ENCODE measurements at regions not wholly inside any gene's neighbourhood (a gene's known extent, or its start where the extent isn't known, plus 50 kb on each side); places are given as distances from the start of the nearest gene placed in this dataset.

DNA sequence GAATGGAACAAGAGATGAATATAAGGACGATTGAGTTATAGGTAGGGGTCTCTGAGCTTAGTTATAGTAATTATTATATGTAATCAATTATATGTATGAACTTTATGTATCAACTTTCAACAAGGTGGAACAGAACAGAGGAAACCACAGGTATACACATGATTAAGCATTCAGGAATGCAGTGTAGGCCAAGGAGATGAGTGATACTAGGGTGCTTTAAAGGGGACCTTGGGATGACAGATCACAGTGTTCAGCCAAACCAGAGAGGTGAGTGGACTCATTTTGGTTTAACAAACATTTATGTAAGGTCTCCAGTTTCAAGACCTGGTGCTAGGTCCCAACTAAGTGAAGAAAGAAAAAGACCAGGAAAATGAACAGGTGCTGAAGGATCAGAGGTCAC lies 895.5 kb downstream of the ROBO2 start:
- Mint-ChIP-seq H3K9me3 (ENCODE audit: unreplicated experiment) (no peaks in the 10 kb centered on the region), H3K27ac (ENCODE audit: unreplicated experiment) (no peak overlapping the region), H3K4me3 (ENCODE audit: unreplicated experiment) (no peak overlapping the region), H3K36me3 (ENCODE audit: unreplicated experiment) (no peaks in the 10 kb centered on the region), H3K4me1 (ENCODE audit: low read depth, unreplicated experiment) (peaks cover 1% of the 10 kb centered on the region), H3K27me3 (ENCODE audit: unreplicated experiment) (no peaks in the 10 kb centered on the region)
- DNase-seq = no peak
- TF ChIP-seq, protein P1, sequence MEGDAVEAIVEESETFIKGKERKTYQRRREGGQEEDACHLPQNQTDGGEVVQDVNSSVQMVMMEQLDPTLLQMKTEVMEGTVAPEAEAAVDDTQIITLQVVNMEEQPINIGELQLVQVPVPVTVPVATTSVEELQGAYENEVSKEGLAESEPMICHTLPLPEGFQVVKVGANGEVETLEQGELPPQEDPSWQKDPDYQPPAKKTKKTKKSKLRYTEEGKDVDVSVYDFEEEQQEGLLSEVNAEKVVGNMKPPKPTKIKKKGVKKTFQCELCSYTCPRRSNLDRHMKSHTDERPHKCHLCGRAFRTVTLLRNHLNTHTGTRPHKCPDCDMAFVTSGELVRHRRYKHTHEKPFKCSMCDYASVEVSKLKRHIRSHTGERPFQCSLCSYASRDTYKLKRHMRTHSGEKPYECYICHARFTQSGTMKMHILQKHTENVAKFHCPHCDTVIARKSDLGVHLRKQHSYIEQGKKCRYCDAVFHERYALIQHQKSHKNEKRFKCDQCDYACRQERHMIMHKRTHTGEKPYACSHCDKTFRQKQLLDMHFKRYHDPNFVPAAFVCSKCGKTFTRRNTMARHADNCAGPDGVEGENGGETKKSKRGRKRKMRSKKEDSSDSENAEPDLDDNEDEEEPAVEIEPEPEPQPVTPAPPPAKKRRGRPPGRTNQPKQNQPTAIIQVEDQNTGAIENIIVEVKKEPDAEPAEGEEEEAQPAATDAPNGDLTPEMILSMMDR (IDR thresholded peaks at IDR 0.05; ENCODE audit: partially characterized antibody, unreplicated experiment) = no peak

DNA sequence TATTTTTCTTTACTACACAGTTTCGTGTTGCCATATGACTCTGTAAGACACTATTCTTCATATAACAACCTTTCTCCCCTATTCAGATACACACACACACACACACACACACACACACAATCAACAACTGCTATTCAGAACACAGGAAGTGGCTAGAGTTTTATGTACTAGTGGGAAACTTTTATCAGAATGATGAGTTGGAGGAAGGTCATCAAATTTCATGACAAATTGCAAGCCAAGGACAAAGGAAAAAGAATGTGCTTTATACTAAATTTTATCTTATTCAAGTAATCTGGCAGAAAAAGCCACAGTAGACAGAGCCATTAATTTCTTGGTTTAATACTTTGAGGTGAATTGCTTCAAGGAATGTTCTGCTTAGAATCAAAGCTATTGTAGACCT lies 899.8 kb downstream of the ROBO2 start:
- TF ChIP-seq, protein P1 (IDR thresholded peaks at IDR 0.05; ENCODE audit: partially characterized antibody, unreplicated experiment) = no peak
- H3K36me3 Mint-ChIP-seq (ENCODE audit: unreplicated experiment) = no peaks in the 10 kb centered on the region
- no peaks in the 10 kb centered on the region for H3K9me3 Mint-ChIP-seq (ENCODE audit: unreplicated experiment)
- H3K27me3 Mint-ChIP-seq (ENCODE audit: unreplicated experiment) = no peaks in the 10 kb centered on the region
- no peaks in the 10 kb centered on the region for H3K4me1 Mint-ChIP-seq (ENCODE audit: low read depth, unreplicated experiment)
- no peak overlapping the region for H3K27ac Mint-ChIP-seq (ENCODE audit: unreplicated experiment)
- no peak for DNase-seq
- H3K4me3 Mint-ChIP-seq (ENCODE audit: unreplicated experiment) = no peak overlapping the region

DNA sequence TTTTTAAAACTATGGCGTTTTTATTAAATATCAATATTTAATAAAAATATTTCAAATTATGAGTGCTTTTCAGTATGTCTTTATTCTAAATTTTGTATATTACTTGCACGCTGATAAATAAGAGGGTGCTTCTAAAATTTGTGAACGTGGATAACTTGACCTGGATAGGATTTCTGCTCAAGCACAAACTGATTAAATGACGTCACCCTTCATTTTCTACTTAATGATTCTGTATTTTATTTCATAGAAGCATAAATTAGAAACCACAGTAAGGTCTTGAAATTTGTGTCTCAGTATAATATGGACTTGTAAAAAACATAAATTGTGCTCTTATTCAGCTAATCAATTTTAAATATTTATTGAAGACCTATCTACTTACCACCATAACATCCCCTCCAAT lies 903.7 kb downstream of the ROBO2 start:
- no peaks in the 10 kb centered on the region for H3K27me3 Mint-ChIP-seq (ENCODE audit: unreplicated experiment)
- H3K9me3 Mint-ChIP-seq (ENCODE audit: unreplicated experiment) = no peaks in the 10 kb centered on the region
- H3K36me3 Mint-ChIP-seq (ENCODE audit: unreplicated experiment) = no peaks in the 10 kb centered on the region
- no peak overlapping the region for H3K4me3 Mint-ChIP-seq (ENCODE audit: unreplicated experiment)
- TF ChIP-seq, protein P1 (IDR thresholded peaks at IDR 0.05; ENCODE audit: partially characterized antibody, unreplicated experiment) = no peak
- DNase-seq = no peak
- H3K4me1 Mint-ChIP-seq (ENCODE audit: low read depth, unreplicated experiment) = no peaks in the 10 kb centered on the region
- no peak overlapping the region for H3K27ac Mint-ChIP-seq (ENCODE audit: unreplicated experiment)

DNA sequence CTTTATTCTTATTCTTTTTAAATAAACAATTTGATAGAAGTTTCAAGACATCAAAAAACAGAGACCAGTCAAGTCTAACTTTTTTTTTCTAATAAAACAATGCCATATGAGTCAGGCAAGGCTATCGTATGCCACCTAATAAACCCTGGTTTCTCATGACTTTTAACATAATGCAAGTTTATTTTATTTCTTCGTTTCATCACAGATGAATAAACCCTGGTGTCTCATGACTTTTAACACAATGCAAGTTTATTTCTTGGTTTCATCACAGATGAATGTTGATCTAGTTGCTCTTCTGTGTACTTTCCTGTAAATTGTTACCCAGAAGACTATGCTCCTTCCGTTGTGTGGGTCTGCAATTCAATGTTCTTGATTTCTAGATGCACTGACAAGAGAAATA lies 905.4 kb downstream of the ROBO2 start:
- no peaks in the 10 kb centered on the region for H3K36me3 Mint-ChIP-seq (ENCODE audit: unreplicated experiment)
- no peaks in the 10 kb centered on the region for H3K9me3 Mint-ChIP-seq (ENCODE audit: unreplicated experiment)
- no peak overlapping the region for H3K27ac Mint-ChIP-seq (ENCODE audit: unreplicated experiment)
- H3K27me3 Mint-ChIP-seq (ENCODE audit: unreplicated experiment) = no peaks in the 10 kb centered on the region
- DNase-seq = no peak
- H3K4me3 Mint-ChIP-seq (ENCODE audit: unreplicated experiment) = no peak overlapping the region
- H3K4me1 Mint-ChIP-seq (ENCODE audit: low read depth, unreplicated experiment) = no peaks in the 10 kb centered on the region
- TF ChIP-seq, protein P1 (IDR thresholded peaks at IDR 0.05; ENCODE audit: partially characterized antibody, unreplicated experiment) = no peak

DNA sequence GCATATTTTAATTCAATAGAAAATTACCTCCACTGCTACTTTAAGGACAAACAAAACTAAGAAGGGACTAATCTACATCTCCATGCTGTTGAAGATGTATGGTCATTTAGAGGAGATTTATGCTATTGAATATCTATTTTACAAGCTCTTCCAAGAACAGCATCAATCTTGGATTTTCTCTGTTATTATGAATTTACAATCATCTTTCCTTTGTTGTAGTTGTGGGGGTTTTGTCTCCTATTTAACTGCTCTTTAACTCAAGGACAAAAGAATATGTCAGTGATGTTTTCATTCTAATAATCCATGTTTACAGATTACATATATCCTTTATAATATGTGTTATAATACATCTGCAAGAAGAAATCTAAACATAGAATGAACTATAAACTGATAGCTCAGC lies 907.8 kb downstream of the ROBO2 start:
- H3K4me3 Mint-ChIP-seq (ENCODE audit: unreplicated experiment) = no peak overlapping the region
- peaks cover 5% of the 10 kb centered on the region for H3K36me3 Mint-ChIP-seq (ENCODE audit: unreplicated experiment)

More for the DNA sequence above, 907.8 kb downstream of the ROBO2 start:
- no peak for DNase-seq
- no peaks in the 10 kb centered on the region for H3K27me3 Mint-ChIP-seq (ENCODE audit: unreplicated experiment)
- H3K27ac Mint-ChIP-seq (ENCODE audit: unreplicated experiment) = no peak overlapping the region
- TF ChIP-seq, protein P1 (IDR thresholded peaks at IDR 0.05; ENCODE audit: partially characterized antibody, unreplicated experiment) = no peak
- peaks cover 1% of the 10 kb centered on the region for H3K9me3 Mint-ChIP-seq (ENCODE audit: unreplicated experiment)
- no peaks in the 10 kb centered on the region for H3K4me1 Mint-ChIP-seq (ENCODE audit: low read depth, unreplicated experiment)
